ENCODE measurements at regions not wholly inside any gene's neighbourhood (a gene's known extent, or its start where the extent isn't known, plus 50 kb on each side); places are given as distances from the start of the nearest gene placed in this dataset.

- Mint-ChIP-seq H3K4me1 (no peaks in the 10 kb centered on the region), H3K9me3 (peaks cover 1% of the 10 kb centered on the region), H3K27ac (no peak overlapping the region), H3K4me3 (no peak overlapping the region), H3K27me3 (peaks cover 16% of the 10 kb centered on the region), H3K36me3 (no peaks in the 10 kb centered on the region)
- DNase-seq (no peak), ATAC-seq (ENCODE audit: low read depth) (no peak)
- POLR2A ChIA-PET = no interaction called here
These were observed 303.0 kb upstream of the NR2F2 start for GRCh38 chr15:96027501-96027900.

DNA sequence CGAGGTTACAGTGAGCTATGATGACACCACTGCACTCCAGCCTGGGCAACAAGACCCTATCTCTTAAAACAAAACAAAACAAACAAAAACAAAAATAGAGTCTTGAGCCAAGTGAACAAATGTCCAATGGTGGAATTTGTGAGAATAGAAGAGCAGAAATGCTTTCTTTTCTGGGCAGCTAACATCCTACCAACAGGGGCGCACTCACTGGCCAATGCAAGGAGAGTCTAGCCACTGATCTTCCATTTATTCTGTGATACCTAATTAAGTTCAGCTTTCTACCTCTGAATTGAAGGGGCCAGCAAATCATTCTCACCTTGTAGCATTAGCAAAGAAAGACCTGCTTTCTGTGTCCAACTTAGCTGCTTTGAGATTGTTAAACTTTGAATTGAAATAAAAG is 301.9 kb upstream of the NR2F2 start:
- no peak for DNase-seq
- POLR2A ChIA-PET = interaction anchor here (0.7 kb wide), 1 partner anchor 23 kb away, joined by 5 read pairs; no protein-coding TSS in a partner anchor
- Mint-ChIP-seq H3K36me3 (no peaks in the 10 kb centered on the region), H3K4me3 (no peak overlapping the region), H3K9me3 (no peaks in the 10 kb centered on the region), H3K27ac (no peak overlapping the region), H3K4me1 (no peaks in the 10 kb centered on the region), H3K27me3 (peaks cover 22% of the 10 kb centered on the region)
- no peak for ATAC-seq (ENCODE audit: low read depth)

GRCh38 chr15:96029172-96029571 is 301.3 kb upstream of the NR2F2 start:
- Mint-ChIP-seq H3K27me3 (peaks cover 22% of the 10 kb centered on the region), H3K27ac (no peak overlapping the region), H3K36me3 (no peaks in the 10 kb centered on the region), H3K9me3 (no peaks in the 10 kb centered on the region), H3K4me1 (no peaks in the 10 kb centered on the region), H3K4me3 (no peak overlapping the region)
- no peak for DNase-seq
- ATAC-seq (ENCODE audit: low read depth) = no peak
- POLR2A ChIA-PET = no interaction called here

GRCh38 chr15:96031426-96032110 is 298.9 kb upstream of the NR2F2 start:
- Mint-ChIP-seq H3K4me3 (no peak overlapping the region), H3K27ac (no peak overlapping the region), H3K4me1 (no peaks in the 10 kb centered on the region), H3K27me3 (peaks cover 37% of the 10 kb centered on the region), H3K36me3 (no peaks in the 10 kb centered on the region), H3K9me3 (no peaks in the 10 kb centered on the region)
- DNase-seq (no peak), ATAC-seq (ENCODE audit: low read depth) (no peak)
- POLR2A ChIA-PET = no interaction called here

GRCh38 chr15:96035091-96035490 is 295.4 kb upstream of the NR2F2 start:
- Mint-ChIP-seq H3K27me3 (peaks cover 64% of the 10 kb centered on the region), H3K4me3 (no peak overlapping the region), H3K4me1 (peaks cover 8% of the 10 kb centered on the region), H3K9me3 (no peaks in the 10 kb centered on the region), H3K36me3 (no peaks in the 10 kb centered on the region), H3K27ac (no peak overlapping the region)
- no peak for DNase-seq
- no peak for ATAC-seq (ENCODE audit: low read depth)
- POLR2A ChIA-PET = no interaction called here

- ATAC-seq (ENCODE audit: low read depth) (no peak), DNase-seq (no peak)
- Mint-ChIP-seq H3K9me3 (no peaks in the 10 kb centered on the region), H3K36me3 (no peaks in the 10 kb centered on the region), H3K4me1 (peaks cover 8% of the 10 kb centered on the region), H3K4me3 (no peak overlapping the region), H3K27me3 (peaks cover 68% of the 10 kb centered on the region), H3K27ac (no peak overlapping the region)
- POLR2A ChIA-PET = no interaction called here
These were observed 294.9 kb upstream of the NR2F2 start for GRCh38 chr15:96035635-96036034.

- DNase-seq (no peak), ATAC-seq (ENCODE audit: low read depth) (no peak)
- Mint-ChIP-seq H3K36me3 (no peaks in the 10 kb centered on the region), H3K4me1 (peaks cover 8% of the 10 kb centered on the region), H3K9me3 (no peaks in the 10 kb centered on the region), H3K27ac (no peak overlapping the region), H3K4me3 (no peak overlapping the region), H3K27me3 (peaks cover 67% of the 10 kb centered on the region)
- POLR2A ChIA-PET = no interaction called here
These were observed 292.9 kb upstream of the NR2F2 start for GRCh38 chr15:96037584-96037983.

DNA sequence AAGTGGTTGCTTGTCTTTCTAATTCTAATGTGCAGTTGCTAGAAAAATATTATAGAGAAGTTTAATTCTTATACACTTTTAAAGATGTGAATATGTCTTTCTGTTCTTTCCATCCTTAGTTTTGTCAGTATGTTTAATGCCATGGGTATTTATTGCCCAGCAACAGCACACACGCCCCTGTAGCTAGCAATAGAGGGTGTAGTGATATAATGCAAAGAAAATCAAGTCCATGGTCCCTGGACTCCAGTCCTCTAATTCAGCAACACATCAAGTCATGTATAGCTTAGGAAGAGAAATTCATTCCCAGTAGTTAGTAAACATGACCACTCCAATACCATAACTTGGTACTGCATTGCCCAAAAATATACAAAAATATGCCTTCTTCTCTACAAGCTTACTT is 292.4 kb upstream of the NR2F2 start:
- H3K4me3 Mint-ChIP-seq = no peak overlapping the region
- peaks cover 68% of the 10 kb centered on the region for H3K27me3 Mint-ChIP-seq
- H3K27ac Mint-ChIP-seq = no peak overlapping the region
- no peak for ATAC-seq (ENCODE audit: low read depth)
- H3K4me1 Mint-ChIP-seq = peaks cover 8% of the 10 kb centered on the region
- H3K36me3 Mint-ChIP-seq = no peaks in the 10 kb centered on the region
- no peak for DNase-seq
- H3K9me3 Mint-ChIP-seq = no peaks in the 10 kb centered on the region
- POLR2A ChIA-PET = no interaction called here

DNA sequence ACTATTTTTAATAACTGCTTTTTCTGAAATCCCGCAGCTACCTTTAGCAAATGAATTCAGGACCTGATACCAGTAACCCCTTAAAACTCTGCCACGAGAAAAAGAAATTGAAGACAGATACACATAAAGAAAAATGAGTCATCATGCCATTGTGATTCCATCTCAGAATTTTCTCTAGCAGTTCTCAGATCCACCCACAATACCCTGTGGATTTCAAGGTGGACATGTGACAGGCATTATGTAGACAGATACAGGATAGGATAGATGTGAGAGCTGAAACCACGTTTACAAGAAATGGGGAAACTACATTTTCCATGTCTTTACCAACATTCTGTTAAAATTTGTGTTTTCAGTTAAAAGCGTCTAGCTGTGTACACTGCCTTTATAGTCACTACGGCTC is 291.9 kb upstream of the NR2F2 start:
- no peaks in the 10 kb centered on the region for H3K9me3 Mint-ChIP-seq
- POLR2A ChIA-PET = no interaction called here
- no peak overlapping the region for H3K4me3 Mint-ChIP-seq
- H3K27me3 Mint-ChIP-seq = peaks cover 68% of the 10 kb centered on the region
- no peak overlapping the region for H3K27ac Mint-ChIP-seq
- H3K4me1 Mint-ChIP-seq = peaks cover 8% of the 10 kb centered on the region
- no peaks in the 10 kb centered on the region for H3K36me3 Mint-ChIP-seq
- ATAC-seq (ENCODE audit: low read depth) (no peak), DNase-seq (no peak)

- Mint-ChIP-seq H3K4me1 (peaks cover 6% of the 10 kb centered on the region), H3K27me3 (peaks cover 68% of the 10 kb centered on the region), H3K9me3 (no peaks in the 10 kb centered on the region), H3K4me3 (no peak overlapping the region), H3K36me3 (no peaks in the 10 kb centered on the region), H3K27ac (no peak overlapping the region)
- POLR2A ChIA-PET = no interaction called here
- ATAC-seq (ENCODE audit: low read depth) = no peak
- DNase-seq = no peak
These were observed 288.3 kb upstream of the NR2F2 start for GRCh38 chr15:96041982-96042733.

GRCh38 chr15:96042734-96043224 is 287.7 kb upstream of the NR2F2 start:
- H3K27ac Mint-ChIP-seq = no peak overlapping the region
- POLR2A ChIA-PET = no interaction called here
- H3K27me3 Mint-ChIP-seq = peaks cover 70% of the 10 kb centered on the region

DNA sequence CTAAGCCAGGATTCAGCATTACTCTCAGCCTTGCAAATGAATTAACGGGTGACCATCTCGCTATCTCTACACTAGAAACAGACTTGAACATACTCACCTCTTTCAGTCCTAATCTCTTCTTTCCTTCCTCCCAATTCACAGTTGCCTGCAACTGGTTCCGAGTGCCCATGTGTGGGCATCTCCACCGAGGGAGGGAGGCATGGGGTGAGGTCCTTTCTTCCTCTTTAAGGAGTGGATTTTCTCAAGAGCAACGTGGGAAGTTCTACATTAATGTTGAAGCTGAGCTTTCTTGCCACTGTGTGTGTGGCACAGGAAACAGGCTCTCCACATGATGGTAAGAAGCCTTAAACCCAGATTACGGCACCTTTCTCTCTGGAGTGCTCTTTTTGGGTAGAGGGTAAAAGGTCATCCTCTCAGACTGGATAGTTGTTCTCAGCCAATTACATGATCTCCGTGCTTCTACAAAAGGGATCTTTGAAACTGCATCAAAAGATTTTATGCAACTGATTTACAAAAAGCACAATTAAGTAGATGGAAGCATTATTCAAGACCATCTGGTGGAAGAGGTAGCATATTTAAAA is 286.8 kb upstream of the NR2F2 start:
- POLR2A ChIA-PET = no interaction called here
- DNase-seq = no peak
- H3K9me3 Mint-ChIP-seq = no peaks in the 10 kb centered on the region
- peaks cover 65% of the 10 kb centered on the region for H3K27me3 Mint-ChIP-seq
- no peaks in the 10 kb centered on the region for H3K36me3 Mint-ChIP-seq
- H3K4me1 Mint-ChIP-seq = no peaks in the 10 kb centered on the region
- ATAC-seq (ENCODE audit: low read depth) = no peak
- no peak overlapping the region for H3K27ac Mint-ChIP-seq
- H3K4me3 Mint-ChIP-seq = no peak overlapping the region

More at GRCh38 chr15:96042734-96043224, 287.7 kb upstream of the NR2F2 start:
- Mint-ChIP-seq H3K9me3 (no peaks in the 10 kb centered on the region), H3K36me3 (no peaks in the 10 kb centered on the region), H3K4me1 (peaks cover under 1% of the 10 kb centered on the region), H3K4me3 (no peak overlapping the region)
- DNase-seq (no peak), ATAC-seq (ENCODE audit: low read depth) (no peak)

GRCh38 chr15:96046620-96047240 is 283.8 kb upstream of the NR2F2 start:
- H3K9me3 Mint-ChIP-seq = no peaks in the 10 kb centered on the region
- H3K27me3 Mint-ChIP-seq = peaks cover 63% of the 10 kb centered on the region
- no peaks in the 10 kb centered on the region for H3K36me3 Mint-ChIP-seq
- H3K4me3 Mint-ChIP-seq = no peak overlapping the region
- POLR2A ChIA-PET = no interaction called here
- no peak overlapping the region for H3K27ac Mint-ChIP-seq
- no peak for DNase-seq
- H3K4me1 Mint-ChIP-seq = no peaks in the 10 kb centered on the region
- ATAC-seq (ENCODE audit: low read depth) = no peak
